Left colon (tissue), 2 donors: ENCODE measurements at regions not wholly inside any gene's neighbourhood (a gene's known extent, or its start where the extent isn't known, plus 50 kb on each side); places are given as distances from the start of the nearest gene placed in this dataset.
A peak's percentile ranks its signal among the peaks of the same experiment; 100 is the strongest.

Experiments
- ATAC-seq: fragments of 200-7000 bp; cut with Tn5 transposase; one replicate; pipeline ENCODE4 v1.9.1; 2020; ENCODE audit warnings: mild to moderate bottlenecking, moderate library complexity
- DNase-seq, 2 donors: peaks; one replicate each; pipeline ENCODE4 v3.0.0-alpha.2; 2020
- intact Hi-C, 2 donors: fragments of 100-400 bp; cut with DNase I in 1 of 2; cut with micrococcal nuclease in 1 of 2; formaldehyde crosslinking; loops; one replicate each; pipeline versions ENCODE4 v1.11.2 to v1.14.0; 2022; cut with DNase I, micrococcal nuclease
- donor health status: DM: no; HTN: no; CAD: no.
- donor health status: DM: yes; HTN: yes; CAD: no.

GRCh38 chr6:129921169-129921817 is 60.2 kb upstream of the TMEM244 start:
- ATAC-seq, result peak; percentile 58
- intact Hi-C loops, result no loop called here
- no peak for DNase-seq

- intact Hi-C loops, result no loop called here
- ATAC-seq, result peak; percentile 96
- DNase-seq, result no peak
These were observed 59.1 kb upstream of the TMEM244 start for GRCh38 chr6:129920103-129920798.

- DNase-seq, result no peak
- intact Hi-C loops, result no loop called here
- no peak for ATAC-seq
These were observed 50.6 kb upstream of the TMEM244 start for GRCh38 chr6:129911732-129912131.
